GM12865 (cell line): ENCODE measurements at regions not wholly inside any gene's neighbourhood (a gene's known extent, or its start where the extent isn't known, plus 50 kb on each side); places are given as distances from the start of the nearest gene placed in this dataset.

Source experiments
- DNase-seq: peaks from one replicate; pipeline ENCODE4 v3.0.0; 2010; ENCODE audit warnings: low read depth
- H3K4me3 ChIP-seq: 2 replicates; pipeline ENCODE4 v1.5.1; 2011; ENCODE audit warnings: mild to moderate bottlenecking, low read depth, low read length, control low read depth
- TF ChIP-seq, protein P1 (sequence below): IDR thresholded peaks from 2 replicates; pipeline ENCODE4 v1.5.1; 2011; ENCODE audit warnings: low read length, control low read depth, low read depth, inconsistent platforms; ENCODE audit not compliant: insufficient read depth; ENCODE audit errors: missing control alignments

DNA sequence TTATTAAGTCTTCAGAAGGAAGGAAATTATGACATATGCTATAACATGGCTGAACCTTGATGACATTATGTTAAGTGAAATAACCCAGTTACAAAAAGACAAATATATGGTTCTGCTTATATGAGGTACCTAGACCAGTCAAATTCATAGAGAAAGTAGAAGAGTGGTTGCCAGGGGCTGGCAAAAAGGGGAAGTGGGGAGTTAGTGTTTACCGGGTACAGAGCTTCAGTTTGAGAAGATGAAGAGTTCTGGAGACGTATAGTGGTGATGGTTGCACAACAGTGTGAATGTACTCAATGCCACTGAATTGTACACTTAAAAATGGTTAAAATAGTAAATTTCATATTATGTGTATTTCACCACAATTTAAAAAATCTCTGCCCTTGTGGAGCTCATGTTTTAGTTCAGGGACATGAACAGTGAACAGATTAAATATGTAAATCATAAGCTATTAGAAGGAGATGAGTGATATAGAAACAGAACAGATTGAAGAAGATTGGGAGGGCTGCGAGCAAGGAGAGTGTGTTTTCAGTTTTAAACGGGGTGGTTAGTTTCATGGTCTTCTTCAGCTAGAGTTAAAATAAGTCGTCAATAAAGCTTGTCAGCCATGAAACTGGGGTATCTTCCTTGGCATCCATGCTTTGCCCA lies 355.2 kb downstream of the KCNRG start:
- peak; percentile 65 for DNase-seq
- H3K4me3 ChIP-seq = no peak overlapping the region

DNA sequence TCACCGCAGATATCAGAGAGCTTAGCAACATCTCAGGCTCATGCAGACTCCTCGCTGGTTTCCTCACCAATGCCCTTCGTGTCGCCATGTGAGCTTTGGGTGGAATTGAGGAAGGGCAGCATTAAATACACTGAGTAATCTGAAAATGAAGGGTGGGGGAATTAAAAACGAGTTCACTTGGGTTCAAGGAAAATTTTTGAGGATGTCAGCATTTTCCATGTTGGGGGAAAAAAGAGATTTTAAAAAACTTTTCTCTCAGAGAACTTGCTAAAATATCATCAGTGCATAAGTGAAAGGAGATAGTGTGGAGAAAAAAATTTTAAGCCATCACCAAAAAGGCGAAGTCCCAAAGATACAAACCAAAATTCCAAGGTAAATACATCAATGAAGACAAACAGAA lies 359.3 kb downstream of the KCNRG start:
- H3K4me3 ChIP-seq = no peak overlapping the region
- DNase-seq = no peak
- TF ChIP-seq, protein P1, sequence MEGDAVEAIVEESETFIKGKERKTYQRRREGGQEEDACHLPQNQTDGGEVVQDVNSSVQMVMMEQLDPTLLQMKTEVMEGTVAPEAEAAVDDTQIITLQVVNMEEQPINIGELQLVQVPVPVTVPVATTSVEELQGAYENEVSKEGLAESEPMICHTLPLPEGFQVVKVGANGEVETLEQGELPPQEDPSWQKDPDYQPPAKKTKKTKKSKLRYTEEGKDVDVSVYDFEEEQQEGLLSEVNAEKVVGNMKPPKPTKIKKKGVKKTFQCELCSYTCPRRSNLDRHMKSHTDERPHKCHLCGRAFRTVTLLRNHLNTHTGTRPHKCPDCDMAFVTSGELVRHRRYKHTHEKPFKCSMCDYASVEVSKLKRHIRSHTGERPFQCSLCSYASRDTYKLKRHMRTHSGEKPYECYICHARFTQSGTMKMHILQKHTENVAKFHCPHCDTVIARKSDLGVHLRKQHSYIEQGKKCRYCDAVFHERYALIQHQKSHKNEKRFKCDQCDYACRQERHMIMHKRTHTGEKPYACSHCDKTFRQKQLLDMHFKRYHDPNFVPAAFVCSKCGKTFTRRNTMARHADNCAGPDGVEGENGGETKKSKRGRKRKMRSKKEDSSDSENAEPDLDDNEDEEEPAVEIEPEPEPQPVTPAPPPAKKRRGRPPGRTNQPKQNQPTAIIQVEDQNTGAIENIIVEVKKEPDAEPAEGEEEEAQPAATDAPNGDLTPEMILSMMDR = no peak

More for the DNA sequence above, 355.2 kb downstream of the KCNRG start:
- TF ChIP-seq, protein P1 = no peak

DNA sequence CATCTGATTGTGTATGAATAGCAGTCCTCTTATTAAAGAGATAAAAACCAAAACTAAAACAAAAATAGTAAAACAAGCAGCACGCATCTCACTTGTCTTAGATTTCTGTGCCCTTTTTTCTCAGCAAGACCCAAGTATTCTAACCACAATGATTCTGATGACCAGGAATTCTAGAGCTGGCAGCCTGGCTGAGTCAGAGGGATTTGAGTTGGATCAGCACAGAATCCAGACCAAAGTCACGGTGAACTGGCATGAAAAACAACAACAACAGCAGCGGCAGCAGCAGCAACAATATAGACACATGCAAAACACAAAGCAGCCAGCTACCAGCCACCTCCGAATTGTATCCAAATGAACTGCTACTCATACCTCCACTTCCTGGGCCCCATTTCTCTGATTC lies 360.5 kb downstream of the KCNRG start:
- TF ChIP-seq, protein P1 = no peak
- no peak for DNase-seq
- H3K4me3 ChIP-seq = no peak overlapping the region

DNA sequence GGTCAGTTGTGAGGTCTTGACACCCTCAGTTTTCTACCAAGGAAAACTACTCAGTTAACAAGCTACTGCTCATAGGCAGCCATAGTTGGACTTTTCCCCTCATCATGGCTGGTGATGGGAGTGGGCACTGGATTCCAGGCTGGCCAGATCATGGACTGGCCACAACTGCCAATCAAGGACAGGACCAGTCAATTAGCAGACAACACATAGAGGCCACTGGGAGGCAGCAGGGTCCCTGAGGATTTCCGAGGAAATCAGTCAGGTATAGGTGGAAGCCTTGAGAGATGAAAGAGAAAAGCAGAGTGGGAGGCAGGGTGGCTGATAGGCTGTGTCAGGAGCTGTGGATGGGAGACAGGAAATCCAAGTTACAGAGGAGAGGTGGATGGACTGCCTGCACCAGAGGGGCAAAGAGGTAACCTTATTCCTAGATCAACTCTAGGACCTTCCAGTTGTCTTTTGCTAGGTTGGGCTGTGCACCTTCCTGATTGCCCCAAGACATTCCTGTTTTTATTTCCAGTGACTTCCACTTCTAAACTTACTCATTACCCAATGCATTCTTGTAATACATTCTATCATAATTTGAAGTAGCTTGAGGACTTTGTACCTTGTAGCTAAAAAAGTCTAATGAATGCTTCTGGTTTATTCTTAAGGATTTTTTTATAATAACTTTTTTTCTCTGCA lies 361.8 kb downstream of the KCNRG start:
- no peak for DNase-seq
- TF ChIP-seq, protein P1 = no peak
- H3K4me3 ChIP-seq = no peak overlapping the region

DNA sequence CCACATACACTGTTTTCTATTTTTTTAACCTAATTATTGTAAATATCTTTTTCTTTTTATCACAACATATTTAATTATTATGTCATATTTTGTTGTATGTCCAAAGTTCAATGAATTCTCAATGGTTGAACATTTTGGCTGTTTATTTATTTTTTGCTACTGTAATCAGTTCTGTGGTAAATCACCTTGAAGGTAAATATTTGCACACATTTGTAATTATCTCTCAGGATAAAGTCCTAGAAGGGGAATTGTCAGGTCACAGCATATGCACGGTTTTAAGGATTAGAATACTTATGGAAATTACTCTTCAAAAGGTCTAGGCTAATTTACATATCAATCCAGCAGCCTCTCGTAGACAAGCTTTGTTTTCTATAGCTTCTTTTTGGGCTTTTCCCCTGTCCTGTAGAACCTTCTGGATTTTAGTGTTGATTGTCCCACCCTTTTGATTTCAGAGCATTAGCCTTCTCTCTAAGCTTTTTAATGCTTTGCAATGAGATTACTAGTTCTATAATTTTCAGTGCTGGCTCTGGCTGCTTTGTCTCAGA lies 362.6 kb downstream of the KCNRG start:
- TF ChIP-seq, protein P1 = no peak
- no peak overlapping the region for H3K4me3 ChIP-seq
- no peak for DNase-seq

DNA sequence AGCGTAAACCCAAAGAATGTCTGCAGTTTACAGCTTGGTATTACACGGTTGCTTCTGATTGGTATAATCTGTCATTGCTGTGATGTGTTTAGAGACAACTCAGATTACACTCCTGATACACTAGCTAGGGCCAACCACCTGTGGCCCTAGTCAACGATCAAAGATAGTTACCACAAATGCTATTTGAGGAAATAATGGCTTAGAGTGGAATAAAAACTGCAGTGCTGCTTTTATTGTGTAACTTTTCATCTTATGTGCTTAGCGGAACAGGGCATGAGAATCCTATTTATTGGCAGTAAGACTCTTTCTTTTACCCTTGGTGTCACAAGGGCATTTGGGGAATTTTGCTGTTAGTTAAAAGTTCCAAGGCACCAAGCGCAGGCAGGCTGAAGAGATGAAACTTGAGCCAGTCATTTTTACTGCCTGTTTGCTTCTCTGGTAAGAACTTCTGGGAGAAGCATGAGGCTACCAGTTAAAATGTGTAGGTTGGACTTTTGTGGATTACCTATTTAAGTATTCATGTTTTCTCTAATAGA lies 363.3 kb downstream of the KCNRG start:
- H3K4me3 ChIP-seq = no peak overlapping the region
- TF ChIP-seq, protein P1 = no peak
- no peak for DNase-seq
